SK-N-SH (cell line): ENCODE measurements at regions not wholly inside any gene's neighbourhood (a gene's known extent, or its start where the extent isn't known, plus 50 kb on each side); places are given as distances from the start of the nearest gene placed in this dataset.
A peak's percentile ranks its signal among the peaks of the same experiment; 100 is the strongest.

Experiments used
- CTCF ChIA-PET: fragments of 300-600, 350-600 bp; formaldehyde crosslinking; extraction: SDS; loops from one replicate; lab custom pipeline; 2021; lab: Yijun Ruan, JAX
- POLR2A ChIA-PET: fragments of 350-600 bp; sonication (Branson Sonifier 250); formaldehyde crosslinking; extraction: SDS; loops from one replicate; lab custom pipeline; 2020; ENCODE audit warnings: antibody characterized with exemption, inconsistent platforms; lab: Yijun Ruan, JAX
- DNase-seq: peaks from one replicate; pipeline ENCODE4 v3.0.0; 2012
- H2AFZ ChIP-seq: fragments of 200-600 bp; sonication (generic); 2 replicates; pipeline ENCODE4 v1.8.1; 2016; ENCODE audit warnings: antibody characterized with exemption, mild to moderate bottlenecking, low read depth
- H3F3A ChIP-seq: fragments of 200-600 bp; sonication (generic); replicated peaks from 2 replicates; pipeline ENCODE3; 2016; ENCODE audit warnings: antibody characterized with exemption, mild to moderate bottlenecking; ENCODE audit not compliant: insufficient read depth
- H3K27ac ChIP-seq, 2 experiments: fragments of 200-500 bp in 1 of 2; fragments of 200-600 bp in 1 of 2; sonication (Bioruptor generic) in 1 of 2; sonication (generic), shearing (Covaris generic) in 1 of 2; 2 replicates each; pipeline versions ENCODE4 v1.5.1 to v1.6.1; 2014 to 2016; ENCODE audit warnings: low read depth in 2 of 2, inconsistent platforms in 1 of 2, low read length in 1 of 2, mild to moderate bottlenecking in 1 of 2, mixed read lengths in 1 of 2
- H3K27me3 ChIP-seq: fragments of 200-600 bp; sonication (generic), shearing (Covaris generic); 2 replicates; pipeline ENCODE4 v1.6.1; 2016; ENCODE audit warnings: mixed run types; ENCODE audit not compliant: insufficient read depth
- H3K36me3 ChIP-seq, 2 experiments: fragments of 200-500 bp in 1 of 2; fragments of 200-600 bp in 1 of 2; sonication (Bioruptor generic) in 1 of 2; sonication (generic) in 1 of 2; replicated peaks in 1 of 2; 2 replicates each; pipeline versions ENCODE3 to v1.5.1; 2014 to 2016; ENCODE audit warnings: low read length in 1 of 2, mild to moderate bottlenecking in 1 of 2; ENCODE audit not compliant: insufficient read depth in 2 of 2, control insufficient read depth in 1 of 2
- H3K4me1 ChIP-seq, 2 experiments: fragments of 200-500 bp in 1 of 2; fragments of 200-600 bp in 1 of 2; sonication (Bioruptor generic) in 1 of 2; sonication (generic), shearing (Covaris generic) in 1 of 2; 2 replicates each; pipeline versions ENCODE4 v1.5.1 to v1.6.1; 2014 to 2016; ENCODE audit warnings: low read depth in 1 of 2, low read length in 1 of 2, mixed run types in 1 of 2; ENCODE audit not compliant: insufficient read depth in 2 of 2, control insufficient read depth in 1 of 2
- H3K4me2 ChIP-seq: fragments of 200-600 bp; sonication (generic), shearing (Covaris generic); 2 replicates; pipeline ENCODE4 v1.6.1; 2017; ENCODE audit warnings: mixed run types
- H3K4me3 ChIP-seq, 2 experiments: fragments of 200-500 bp in 1 of 2; fragments of 200-600 bp in 1 of 2; sonication (Bioruptor generic) in 1 of 2; sonication (generic), shearing (Covaris generic) in 1 of 2; 2 replicates each; pipeline versions ENCODE4 v1.5.1 to v1.8.1; 2014 to 2016; ENCODE audit warnings: low read depth in 2 of 2, inconsistent platforms in 1 of 2, low read length in 1 of 2, mild to moderate bottlenecking in 1 of 2, mixed read lengths in 1 of 2, moderate library complexity in 1 of 2
- H3K79me2 ChIP-seq: fragments of 200-600 bp; sonication (generic); 2 replicates; pipeline ENCODE4 v1.8.1; 2017; ENCODE audit warnings: mild to moderate bottlenecking; ENCODE audit not compliant: insufficient read depth
- H3K9ac ChIP-seq: fragments of 200-600 bp; sonication (generic); 2 replicates; pipeline ENCODE4 v1.6.1; 2017; ENCODE audit warnings: mixed run types
- H3K9me2 ChIP-seq: fragments of 200-600 bp; sonication (generic); 2 replicates; pipeline ENCODE4 v1.6.1; 2017; ENCODE audit warnings: mixed run types
- H3K9me3 ChIP-seq: fragments of 200-600 bp; sonication (generic); 2 replicates; pipeline ENCODE4 v1.6.1; 2017; ENCODE audit warnings: mixed run types, mild to moderate bottlenecking, moderate library complexity
- H4K20me1 ChIP-seq: fragments of 200-600 bp; sonication (generic); 2 replicates; pipeline ENCODE4 v1.6.1; 2017; ENCODE audit warnings: mild to moderate bottlenecking, mixed run types; ENCODE audit not compliant: insufficient read depth
- CHD2 ChIP-seq: fragments of 150-350 bp; IDR thresholded peaks from 2 replicates; pipeline ENCODE4 v1.6.1; 2018; ENCODE audit warnings: low read length; ENCODE audit not compliant: partially characterized antibody
- EP300 ChIP-seq, 2 experiments: IDR thresholded peaks; 2 replicates each; pipeline versions ENCODE4 v1.4.0 to v1.6.1; 2012; ENCODE audit warnings: borderline replicate concordance in 1 of 2, low read depth in 1 of 2, low read length in 1 of 2
- EZH2phosphoT487 ChIP-seq: fragments of 200-600 bp; sonication (generic); IDR thresholded peaks from 2 replicates; pipeline ENCODE4 v1.6.1; 2017; ENCODE audit warnings: low read depth, mixed run types, mild to moderate bottlenecking, antibody characterized with exemption, moderate library complexity, borderline replicate concordance
- FOXJ3 ChIP-seq: sonication (generic); formaldehyde crosslinking; IDR thresholded peaks from 2 replicates; pipeline ENCODE4 v1.5.1; 2020; ENCODE audit warnings: mild to moderate bottlenecking, missing genetic modification reagents
- GABPA ChIP-seq: IDR thresholded peaks from 2 replicates; pipeline ENCODE4 v1.4.0; 2012; ENCODE audit warnings: low read depth, mild to moderate bottlenecking
- JUND ChIP-seq: IDR thresholded peaks from 2 replicates; pipeline ENCODE4 v1.4.0; 2012
- MXI1 ChIP-seq: IDR thresholded peaks from 2 replicates; pipeline ENCODE4 v1.6.1; 2012; ENCODE audit warnings: mild to moderate bottlenecking, low read depth, low read length, improper control_type of control experiment
- NFIC ChIP-seq: IDR thresholded peaks from 2 replicates; pipeline ENCODE4 v1.4.0; 2012; ENCODE audit warnings: borderline replicate concordance
- POLR2AphosphoS5 ChIP-seq: IDR thresholded peaks from 2 replicates; pipeline ENCODE4 v1.6.1; 2012; ENCODE audit warnings: low read depth, low read length
- RAD21 ChIP-seq: IDR thresholded peaks from 2 replicates; pipeline ENCODE4 v1.6.1; 2012; ENCODE audit warnings: mild to moderate bottlenecking, low read length
- RCOR1 ChIP-seq: fragments of 150-350 bp; IDR thresholded peaks from 2 replicates; pipeline ENCODE4 v1.6.1; 2017; ENCODE audit warnings: antibody characterized with exemption, low read length
- RXRA ChIP-seq: IDR thresholded peaks from 2 replicates; pipeline ENCODE4 v1.4.0; 2012; ENCODE audit warnings: low read depth, mild to moderate bottlenecking, borderline replicate concordance
- SMC3 ChIP-seq: IDR thresholded peaks from 2 replicates; pipeline ENCODE4 v1.6.1; 2012; ENCODE audit warnings: low read depth, low read length, improper control_type of control experiment
- TAF1 ChIP-seq: IDR thresholded peaks from 2 replicates; pipeline ENCODE4 v1.6.1; 2012; ENCODE audit warnings: low read depth, mild to moderate bottlenecking, low read length, moderate library complexity, borderline replicate concordance
- TCF12 ChIP-seq: IDR thresholded peaks from 2 replicates; pipeline ENCODE4 v1.4.0; 2012
- YY1 ChIP-seq: IDR thresholded peaks from 2 replicates; pipeline ENCODE4 v1.4.0; 2012; ENCODE audit warnings: low read depth, mild to moderate bottlenecking
- WGBS: methylation state at CpG from one replicate; pipeline ENCODE4 v1.1.6; 2017; ENCODE audit warnings: low lambda C conversion rate; 5-methylcytosine and 5-hydroxymethylcytosine counted together
- TF ChIP-seq, protein P1 (sequence below): IDR thresholded peaks from 2 replicates; pipeline ENCODE4 v1.4.0; 2012; ENCODE audit warnings: low read depth
- TF ChIP-seq, protein P2 (sequence below): IDR thresholded peaks from 2 replicates; pipeline ENCODE4; 2012
- TF ChIP-seq, protein P3 (sequence below): IDR thresholded peaks from 2 replicates; pipeline ENCODE4 v1.4.0; 2012; ENCODE audit warnings: low read depth, borderline replicate concordance
- TF ChIP-seq, protein P4 (sequence below): IDR thresholded peaks from 2 replicates; pipeline ENCODE4 v1.4.0; 2012; ENCODE audit warnings: low read depth, borderline replicate concordance

DNA sequence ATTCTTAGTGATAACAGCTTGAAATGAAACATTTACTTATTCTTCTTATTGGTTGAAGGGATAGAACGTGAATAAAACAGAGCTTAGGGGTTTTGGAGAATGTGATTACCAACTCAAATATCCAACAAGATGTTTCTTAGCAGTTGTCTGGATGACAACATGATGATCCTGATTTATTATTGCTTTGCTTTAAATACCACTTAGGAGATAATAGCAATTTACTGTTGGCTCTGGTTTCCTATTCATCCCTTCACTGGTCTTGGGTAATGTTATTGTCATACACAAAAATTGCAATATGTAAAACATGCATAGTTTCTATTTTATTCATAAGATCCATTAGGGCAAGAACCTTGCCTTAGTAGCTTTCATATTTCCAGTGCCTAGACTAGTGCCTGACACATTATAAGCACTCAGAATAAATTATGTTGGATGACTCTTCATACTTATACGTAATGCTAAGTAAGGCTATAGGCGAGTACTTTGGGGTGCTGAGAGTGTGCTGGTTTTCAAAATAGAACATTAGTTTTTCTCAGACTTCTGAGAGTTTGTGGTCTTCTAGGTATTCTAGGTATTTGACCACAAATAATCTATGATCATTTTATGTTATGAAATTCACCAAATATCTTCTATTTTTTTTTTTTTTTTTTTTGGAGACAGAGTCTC, 58.6 kb upstream of the PGRMC2 start:
- peaks cover 0 to 13% of the 10 kb centered on the region in 2 experiments; a peak in 3 of 4 replicates for H3K4me1 ChIP-seq
- no peaks in the 10 kb centered on the region for H4K20me1 ChIP-seq
- H3K9ac ChIP-seq = no peak overlapping the region
- H3K9me3 ChIP-seq = no peaks in the 10 kb centered on the region
- no peaks in the 10 kb centered on the region for H3K9me2 ChIP-seq
- no peaks in the 10 kb centered on the region for H3K36me3 ChIP-seq
- ChIA-PET POLR2A (no interaction called here), CTCF (interaction anchor here (0.9 kb wide), 1 partner anchor 45 kb away, joined by 3 read pairs; no protein-coding TSS in a partner anchor)
- no peaks in the 10 kb centered on the region for H3K79me2 ChIP-seq
- 82% methylated on average over 3 of the region's 3 CpGs for WGBS
- H3K4me2 ChIP-seq = no peak overlapping the region
- no peak for TF ChIP-seq TAF1
- TF ChIP-seq RCOR1 = no peak
- TF ChIP-seq GABPA = no peak
- TF ChIP-seq JUND = 0 out of 2 replicates have a peak, but pooled peaks have one; percentile 13
- TF ChIP-seq POLR2AphosphoS5 = peak; percentile 15; the same call in 1 of the 2 replicates
- TF ChIP-seq, protein P1, sequence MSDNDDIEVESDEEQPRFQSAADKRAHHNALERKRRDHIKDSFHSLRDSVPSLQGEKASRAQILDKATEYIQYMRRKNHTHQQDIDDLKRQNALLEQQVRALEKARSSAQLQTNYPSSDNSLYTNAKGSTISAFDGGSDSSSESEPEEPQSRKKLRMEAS = no peak
- TF ChIP-seq MXI1 = no peak
- TF ChIP-seq YY1 = no peak
- peak in 1 of 2 experiments; percentile 34; a peak in 1 of 4 replicates for TF ChIP-seq EP300 (IDR thresholded peaks at IDR 0.05; ENCODE audit: borderline replicate concordance in 1 of 2, low read depth in 1 of 2, low read length in 1 of 2)
- no peak for TF ChIP-seq SMC3
- no peak for TF ChIP-seq EZH2phosphoT487
- TF ChIP-seq, protein P2, sequence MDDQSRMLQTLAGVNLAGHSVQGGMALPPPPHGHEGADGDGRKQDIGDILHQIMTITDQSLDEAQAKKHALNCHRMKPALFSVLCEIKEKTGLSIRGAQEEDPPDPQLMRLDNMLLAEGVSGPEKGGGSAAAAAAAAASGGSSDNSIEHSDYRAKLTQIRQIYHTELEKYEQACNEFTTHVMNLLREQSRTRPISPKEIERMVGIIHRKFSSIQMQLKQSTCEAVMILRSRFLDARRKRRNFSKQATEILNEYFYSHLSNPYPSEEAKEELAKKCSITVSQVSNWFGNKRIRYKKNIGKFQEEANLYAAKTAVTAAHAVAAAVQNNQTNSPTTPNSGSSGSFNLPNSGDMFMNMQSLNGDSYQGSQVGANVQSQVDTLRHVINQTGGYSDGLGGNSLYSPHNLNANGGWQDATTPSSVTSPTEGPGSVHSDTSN = peak; percentile 52; the same call in 1 of the 2 replicates
- TF ChIP-seq RXRA = no peak
- no peak for TF ChIP-seq FOXJ3 (CRISPR knock-in tag)
- no peak for TF ChIP-seq RAD21
- TF ChIP-seq, protein P3, sequence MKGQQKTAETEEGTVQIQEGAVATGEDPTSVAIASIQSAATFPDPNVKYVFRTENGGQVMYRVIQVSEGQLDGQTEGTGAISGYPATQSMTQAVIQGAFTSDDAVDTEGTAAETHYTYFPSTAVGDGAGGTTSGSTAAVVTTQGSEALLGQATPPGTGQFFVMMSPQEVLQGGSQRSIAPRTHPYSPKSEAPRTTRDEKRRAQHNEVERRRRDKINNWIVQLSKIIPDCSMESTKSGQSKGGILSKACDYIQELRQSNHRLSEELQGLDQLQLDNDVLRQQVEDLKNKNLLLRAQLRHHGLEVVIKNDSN = no peak
- TF ChIP-seq, protein P4, sequence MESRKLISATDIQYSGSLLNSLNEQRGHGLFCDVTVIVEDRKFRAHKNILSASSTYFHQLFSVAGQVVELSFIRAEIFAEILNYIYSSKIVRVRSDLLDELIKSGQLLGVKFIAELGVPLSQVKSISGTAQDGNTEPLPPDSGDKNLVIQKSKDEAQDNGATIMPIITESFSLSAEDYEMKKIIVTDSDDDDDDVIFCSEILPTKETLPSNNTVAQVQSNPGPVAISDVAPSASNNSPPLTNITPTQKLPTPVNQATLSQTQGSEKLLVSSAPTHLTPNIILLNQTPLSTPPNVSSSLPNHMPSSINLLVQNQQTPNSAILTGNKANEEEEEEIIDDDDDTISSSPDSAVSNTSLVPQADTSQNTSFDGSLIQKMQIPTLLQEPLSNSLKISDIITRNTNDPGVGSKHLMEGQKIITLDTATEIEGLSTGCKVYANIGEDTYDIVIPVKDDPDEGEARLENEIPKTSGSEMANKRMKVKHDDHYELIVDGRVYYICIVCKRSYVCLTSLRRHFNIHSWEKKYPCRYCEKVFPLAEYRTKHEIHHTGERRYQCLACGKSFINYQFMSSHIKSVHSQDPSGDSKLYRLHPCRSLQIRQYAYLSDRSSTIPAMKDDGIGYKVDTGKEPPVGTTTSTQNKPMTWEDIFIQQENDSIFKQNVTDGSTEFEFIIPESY = no peak
- TF ChIP-seq TCF12 = peak; percentile 52; the same call in 1 of the 2 replicates
- peak; percentile 22; the same call in 1 of the 2 replicates for TF ChIP-seq NFIC
- no peak for TF ChIP-seq CHD2
- TF ChIP-seq, all 33 proteins: peak for 6
- peak overlapping the region in 1 of 2 experiments; percentile 17; a peak in 1 of 4 replicates for H3K27ac ChIP-seq
- H2AFZ ChIP-seq = no peak overlapping the region
- H3K27me3 ChIP-seq = no peaks in the 10 kb centered on the region
- DNase-seq = no peak
- H3F3A ChIP-seq = peaks cover 28% of the 10 kb centered on the region
- H3K4me3 ChIP-seq = no peak overlapping the region
